ENCODE measurements at regions not wholly inside any gene's neighbourhood (a gene's known extent, or its start where the extent isn't known, plus 50 kb on each side); places are given as distances from the start of the nearest gene placed in this dataset.
"Not testable (repeated sequence)": the region's sequence is repeated elsewhere in the genome, so short reads cannot be mapped to it uniquely, and the experiment has no call there.

- no peak for DNase-seq
- intact Hi-C loops (cut with DNase I) = no loop called here
Measured at GRCh38 chr21:17231124-17231523, 281.7 kb upstream of the CXADR start.

GRCh38 chr21:17231771-17232170 lies 281.1 kb upstream of the CXADR start:
- peak in 1 of 10 donors; percentile 9 for DNase-seq
- intact Hi-C loops (cut with DNase I) = no loop called here

GRCh38 chr21:17238468-17238867 lies 274.4 kb upstream of the CXADR start:
- intact Hi-C loops (cut with DNase I) = no loop called here
- no peak for DNase-seq

- intact Hi-C loops (cut with DNase I) = no loop called here
- DNase-seq = no peak
Measured at GRCh38 chr21:17250778-17251241, 262.0 kb upstream of the CXADR start.

GRCh38 chr21:17257784-17258183 lies 255.1 kb upstream of the CXADR start:
- DNase-seq = no peak
- intact Hi-C loops (cut with DNase I) = no loop called here

- DNase-seq = no peak
- intact Hi-C loops (cut with DNase I) = no loop called here
Measured at GRCh38 chr21:17264182-17264581, 248.7 kb upstream of the CXADR start.

- DNase-seq = no peak
- intact Hi-C loops (cut with DNase I) = no loop called here
Measured at GRCh38 chr21:17269760-17270159, 243.1 kb upstream of the CXADR start.

GRCh38 chr21:17270229-17270628 lies 242.6 kb upstream of the CXADR start:
- intact Hi-C loops (cut with DNase I) = no loop called here

GRCh38 chr21:17279663-17280062 lies 233.2 kb upstream of the CXADR start:
- DNase-seq = no peak
- intact Hi-C loops (cut with DNase I) = no loop called here

More at GRCh38 chr21:17270229-17270628, 242.6 kb upstream of the CXADR start:
- peak in 7 of 10 donors; percentile 14 to 88 (median 44) for DNase-seq

GRCh38 chr21:17293016-17293562 lies 219.8 kb upstream of the CXADR start:
- DNase-seq; intact Hi-C loops (cut with DNase I): not testable (repeated sequence)

- intact Hi-C loops (cut with DNase I) = no loop called here
- DNase-seq = peak in 2 of 10 donors; percentile 51 to 76
Measured at GRCh38 chr21:17295997-17296396, 216.8 kb upstream of the CXADR start.

GRCh38 chr21:17299576-17299975 lies 213.3 kb upstream of the CXADR start:
- DNase-seq; intact Hi-C loops (cut with DNase I): not testable (repeated sequence)

- DNase-seq; intact Hi-C loops (cut with DNase I): not testable (repeated sequence)
Measured at GRCh38 chr21:17327715-17328114, 185.1 kb upstream of the CXADR start.

- no peak for DNase-seq
- intact Hi-C loops (cut with DNase I) = no loop called here
Measured at GRCh38 chr21:17334484-17334883, 178.4 kb upstream of the CXADR start.

GRCh38 chr21:17340081-17340480 lies 172.8 kb upstream of the CXADR start:
- intact Hi-C loops (cut with DNase I) = no loop called here
- DNase-seq = no peak

- DNase-seq = no peak
- intact Hi-C loops (cut with DNase I) = no loop called here
Measured at GRCh38 chr21:17343055-17343454, 169.8 kb upstream of the CXADR start.

GRCh38 chr21:17348357-17348756 lies 164.5 kb upstream of the CXADR start:
- intact Hi-C loops (cut with DNase I) = no loop called here
- no peak for DNase-seq

- no peak for DNase-seq
- intact Hi-C loops (cut with DNase I) = no loop called here
Measured at GRCh38 chr21:17348849-17349248, 164.0 kb upstream of the CXADR start.

- intact Hi-C loops (cut with DNase I) = no loop called here
- no peak for DNase-seq
Measured at GRCh38 chr21:17351766-17352165, 161.1 kb upstream of the CXADR start.

- intact Hi-C loops (cut with DNase I) = no loop called here
- no peak for DNase-seq
Measured at GRCh38 chr21:17352996-17353655, 159.7 kb upstream of the CXADR start.

- intact Hi-C loops (cut with DNase I) = no loop called here
Measured at GRCh38 chr21:17359781-17360180, 153.1 kb upstream of the CXADR start.

GRCh38 chr21:17368748-17369363 lies 144.0 kb upstream of the CXADR start:
- DNase-seq = no peak

More at GRCh38 chr21:17359781-17360180, 153.1 kb upstream of the CXADR start:
- no peak for DNase-seq

More at GRCh38 chr21:17368748-17369363, 144.0 kb upstream of the CXADR start:
- intact Hi-C loops (cut with DNase I) = no loop called here

Measured in posterior cingulate gyrus (tissue), 11 donors.